GM18870 (cell line): ENCODE measurements at regions not wholly inside any gene's neighbourhood (a gene's known extent, or its start where the extent isn't known, plus 50 kb on each side); places are given as distances from the start of the nearest gene placed in this dataset.

Experiments
- ATAC-seq: cut with Tn5 transposase; IDR thresholded peaks from one replicate; pipeline ENCODE4 v1.9.1; 2021; ENCODE audit warnings: moderate library complexity; ENCODE audit not compliant: unreplicated experiment

DNA sequence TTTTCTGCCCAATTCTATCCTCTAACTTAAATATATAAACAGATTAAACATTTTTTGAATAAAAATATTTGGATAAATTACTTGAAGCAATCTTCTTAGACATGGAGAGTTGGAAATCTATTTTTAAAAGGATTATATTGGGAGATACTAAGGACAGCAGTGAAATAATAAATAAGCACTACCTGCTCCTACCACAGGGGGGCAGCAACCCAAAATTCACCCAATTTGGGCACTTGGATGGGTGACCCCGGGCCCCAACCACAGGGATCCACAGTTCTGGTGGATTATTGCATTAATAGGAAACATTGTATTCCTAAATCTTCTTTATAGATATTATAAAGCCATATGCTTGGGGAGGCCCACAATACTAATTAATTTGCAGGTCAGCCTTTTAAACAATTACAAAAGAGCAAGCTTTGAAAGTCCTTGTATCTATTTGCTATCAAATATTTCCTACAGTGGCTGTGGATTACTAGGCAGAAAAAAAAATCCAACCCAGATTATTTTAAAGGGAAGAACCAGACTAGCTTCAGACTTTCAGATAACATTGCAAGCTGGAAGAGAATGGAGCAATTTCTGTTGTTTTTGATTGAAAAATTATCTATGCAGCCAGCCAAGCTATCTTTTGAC is 66.4 kb upstream of the PDE10A start:
- ATAC-seq: no peak

DNA sequence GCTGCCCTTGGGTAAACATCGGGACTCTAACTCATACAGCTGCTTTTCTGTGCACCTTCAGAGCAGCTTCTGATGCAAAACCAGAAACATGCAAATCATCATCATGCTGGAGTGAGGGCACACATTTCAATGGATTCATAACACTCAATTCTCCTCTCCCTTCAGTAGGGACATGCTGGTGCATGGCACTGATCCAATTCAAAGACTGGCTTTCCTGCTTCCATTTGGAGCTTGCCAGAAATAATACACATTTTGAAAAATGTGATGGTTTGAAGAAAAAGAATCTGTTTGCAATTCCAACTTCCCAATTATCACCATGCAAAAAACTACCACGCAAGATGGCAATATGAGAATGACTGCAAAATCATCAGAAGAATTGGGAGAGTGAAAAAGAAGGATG is 65.2 kb upstream of the PDE10A start:
- ATAC-seq: no peak

GRCh38 chr6:165726965-165727381 is 63.9 kb upstream of the PDE10A start:
- no peak for ATAC-seq

GRCh38 chr6:165726290-165726875 is 63.3 kb upstream of the PDE10A start:
- ATAC-seq: no peak

GRCh38 chr6:165725201-165725600 is 62.2 kb upstream of the PDE10A start:
- no peak for ATAC-seq

DNA sequence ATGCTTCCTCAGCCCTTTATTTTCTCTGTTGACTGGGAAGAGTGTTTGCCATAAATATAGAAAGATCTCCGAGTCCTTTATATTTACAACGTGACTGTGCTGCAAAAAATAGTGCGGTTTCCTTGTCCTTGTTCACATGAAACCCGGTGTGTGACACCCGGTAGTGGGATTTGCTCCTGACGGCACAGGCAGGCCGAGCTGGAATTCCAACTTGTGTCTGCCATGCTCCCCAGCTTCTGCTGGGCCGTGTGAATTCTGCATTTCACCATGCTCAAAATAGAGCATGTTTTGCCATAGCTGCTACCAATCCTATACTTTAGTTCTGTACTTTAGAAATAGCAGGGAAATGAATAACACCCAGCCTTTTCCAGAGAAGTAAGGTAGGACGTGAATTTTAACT is 60.3 kb upstream of the PDE10A start:
- no peak for ATAC-seq

DNA sequence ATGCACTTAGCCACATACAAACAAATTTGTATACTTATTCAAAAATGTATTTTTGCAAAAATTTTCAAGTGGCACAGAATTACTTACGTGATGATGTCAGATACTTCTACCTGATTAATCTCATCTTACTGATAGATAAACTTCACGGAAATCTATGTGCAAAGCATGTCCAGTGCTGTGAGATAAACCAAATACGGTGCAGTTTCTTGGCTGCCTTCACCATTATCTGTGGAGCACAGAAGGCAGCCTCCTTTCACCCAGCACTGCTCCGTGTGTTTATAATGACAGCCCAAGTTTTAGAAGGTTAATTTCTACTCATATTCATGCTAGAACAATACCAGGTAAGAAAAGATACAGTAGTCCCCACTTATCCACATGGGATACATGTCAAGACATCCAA is 59.0 kb upstream of the PDE10A start:
- no peak for ATAC-seq

GRCh38 chr6:165721356-165721755 is 58.3 kb upstream of the PDE10A start:
- no peak for ATAC-seq

GRCh38 chr6:165718491-165718891 is 55.5 kb upstream of the PDE10A start:
- ATAC-seq: no peak

GRCh38 chr6:165717732-165718465 is 54.9 kb upstream of the PDE10A start:
- ATAC-seq: no peak

DNA sequence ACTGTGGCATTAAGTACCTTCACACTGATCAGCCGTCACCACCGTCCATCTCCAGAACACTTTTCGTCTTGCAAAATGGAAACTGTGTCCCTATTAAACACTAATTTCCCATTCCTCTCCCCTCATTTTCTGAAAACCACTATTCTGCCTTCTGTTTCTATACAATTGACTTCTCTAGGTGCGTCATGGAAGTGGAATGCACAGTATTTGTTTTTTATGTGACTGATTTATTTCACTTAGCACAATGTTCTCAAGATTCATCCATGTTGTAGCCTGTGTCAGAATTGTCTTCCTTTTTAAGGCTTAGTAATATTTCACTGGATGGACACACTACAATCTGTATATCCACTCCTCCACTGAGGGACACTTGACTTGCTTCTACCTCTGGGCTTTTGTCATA is 53.8 kb upstream of the PDE10A start:
- no peak for ATAC-seq

GRCh38 chr6:165715428-165715827 is 52.4 kb upstream of the PDE10A start:
- no peak for ATAC-seq

- no peak for ATAC-seq
These were observed 51.9 kb upstream of the PDE10A start for GRCh38 chr6:165714907-165715306.

- no peak for ATAC-seq
These were observed 50.9 kb upstream of the PDE10A start for GRCh38 chr6:165713845-165714466.
